ENCODE measurements at regions not wholly inside any gene's neighbourhood (a gene's known extent, or its start where the extent isn't known, plus 50 kb on each side); places are given as distances from the start of the nearest gene placed in this dataset.
"Not testable (repeated sequence)": the region's sequence is repeated elsewhere in the genome, so short reads cannot be mapped to it uniquely, and the experiment has no call there.

GRCh38 chrX:131394384-131394783, 105.3 kb upstream of the IGSF1 start:
- DNase-seq (ENCODE audit: low read depth), result no peak
- TF ChIP-seq CTCF (IDR thresholded peaks at IDR 0.05; ENCODE audit: insufficient read depth, low read depth, low read length, missing control alignments), result no peak
- no peak overlapping the region for H3K4me3 ChIP-seq (ENCODE audit: low read depth, low read length)

GRCh38 chrX:131397891-131398290, 108.8 kb upstream of the IGSF1 start:
- no peak for DNase-seq (ENCODE audit: low read depth)
- H3K4me3 ChIP-seq (ENCODE audit: low read depth, low read length), result no peak overlapping the region
- no peak for TF ChIP-seq CTCF (IDR thresholded peaks at IDR 0.05; ENCODE audit: insufficient read depth, low read depth, low read length, missing control alignments)

GRCh38 chrX:131399678-131400428, 110.7 kb upstream of the IGSF1 start:
- no peak overlapping the region for H3K4me3 ChIP-seq (ENCODE audit: low read depth, low read length)
- no peak for DNase-seq (ENCODE audit: low read depth)
- no peak for TF ChIP-seq CTCF (IDR thresholded peaks at IDR 0.05; ENCODE audit: insufficient read depth, low read depth, low read length, missing control alignments)

- DNase-seq (ENCODE audit: low read depth), result no peak
- H3K4me3 ChIP-seq (ENCODE audit: low read depth, low read length), result no peak overlapping the region
- TF ChIP-seq CTCF (IDR thresholded peaks at IDR 0.05; ENCODE audit: insufficient read depth, low read depth, low read length, missing control alignments), result no peak
Measured at GRCh38 chrX:131402124-131402811, 113.2 kb upstream of the IGSF1 start.

- peak; percentile 18 for TF ChIP-seq CTCF (IDR thresholded peaks at IDR 0.05; ENCODE audit: insufficient read depth, low read depth, low read length, missing control alignments)
- H3K4me3 ChIP-seq (ENCODE audit: low read depth, low read length), result no peak overlapping the region
- peak; percentile 9 for DNase-seq (ENCODE audit: low read depth)
Measured at GRCh38 chrX:131405497-131405896, 116.4 kb upstream of the IGSF1 start.

GRCh38 chrX:131424895-131425294, 119.0 kb upstream of the OR13H1 start:
- TF ChIP-seq CTCF (IDR thresholded peaks at IDR 0.05; ENCODE audit: insufficient read depth, low read depth, low read length, missing control alignments), result no peak
- H3K4me3 ChIP-seq (ENCODE audit: low read depth, low read length), result no peak overlapping the region

GRCh38 chrX:131430465-131430864, 113.4 kb upstream of the OR13H1 start:
- H3K4me3 ChIP-seq (ENCODE audit: low read depth, low read length); DNase-seq (ENCODE audit: low read depth): not testable (repeated sequence)

More at GRCh38 chrX:131424895-131425294, 119.0 kb upstream of the OR13H1 start:
- DNase-seq (ENCODE audit: low read depth), result no peak
